Fibroblast of lung (primary cell): ENCODE measurements at regions not wholly inside any gene's neighbourhood (a gene's known extent, or its start where the extent isn't known, plus 50 kb on each side); places are given as distances from the start of the nearest gene placed in this dataset.

Experiments used
- DNase-seq, 2 donors: peaks; one replicate each; pipeline versions ENCODE4 v3.0.0 to v3.0.0-alpha.2; 2010; ENCODE audit warnings: low read depth in 2 of 2
- H2AFZ ChIP-seq: 2 replicates; pipeline ENCODE4 v1.5.1; 2012; ENCODE audit warnings: low read length, control low read depth, inconsistent platforms
- H3K27ac ChIP-seq: 2 replicates; pipeline ENCODE4 v1.5.1; 2011; ENCODE audit warnings: low read length, control low read depth; ENCODE audit not compliant: insufficient read depth
- H3K27me3 ChIP-seq: 2 replicates; pipeline ENCODE4 v1.5.1; 2011; ENCODE audit warnings: mild to moderate bottlenecking, low read length; ENCODE audit not compliant: control insufficient read depth, insufficient read depth
- H3K36me3 ChIP-seq: 2 replicates; pipeline ENCODE4 v1.5.1; 2011; ENCODE audit warnings: low read length; ENCODE audit not compliant: control insufficient read depth, insufficient read depth
- H3K4me1 ChIP-seq: 2 replicates; pipeline ENCODE4 v1.5.1; 2011; ENCODE audit warnings: low read length; ENCODE audit not compliant: control insufficient read depth, insufficient read depth; ENCODE audit errors: extremely low read depth
- H3K4me2 ChIP-seq: 2 replicates; pipeline ENCODE4 v1.5.1; 2011; ENCODE audit warnings: low read length, control low read depth; ENCODE audit not compliant: insufficient read depth; ENCODE audit errors: extremely low read depth
- H3K4me3 ChIP-seq, 4 experiments: fragments of 200-600 bp in 1 of 4; sonication (generic) in 1 of 4; replicated peaks in 1 of 4; 2 replicates each; pipeline ENCODE4 v1.5.1; 2011 to 2016; ENCODE audit warnings: low read length in 4 of 4, low read depth in 3 of 4, mild to moderate bottlenecking in 3 of 4, control low read depth in 2 of 4, inconsistent platforms in 1 of 4, mixed read lengths in 1 of 4; ENCODE audit not compliant: insufficient read depth in 1 of 4; ENCODE audit errors: control extremely low read depth in 1 of 4
- H3K79me2 ChIP-seq: 2 replicates; pipeline ENCODE4 v1.5.1; 2012; ENCODE audit warnings: mild to moderate bottlenecking, low read length, inconsistent platforms; ENCODE audit not compliant: control insufficient read depth, insufficient read depth
- H3K9ac ChIP-seq: 2 replicates; pipeline ENCODE4 v1.5.1; 2011; ENCODE audit warnings: mild to moderate bottlenecking, low read length, control low read depth; ENCODE audit not compliant: insufficient read depth
- H3K9me3 ChIP-seq: 2 replicates; pipeline ENCODE4 v1.5.1; 2012; ENCODE audit warnings: low read depth, low read length; ENCODE audit not compliant: control insufficient read depth, insufficient read depth
- H4K20me1 ChIP-seq: 2 replicates; pipeline ENCODE4 v1.5.1; 2011; ENCODE audit warnings: low read length; ENCODE audit not compliant: control insufficient read depth, insufficient read depth; ENCODE audit errors: extremely low read depth
- EZH2 ChIP-seq: IDR thresholded peaks from 2 replicates; pipeline ENCODE4 v1.5.1; 2012; ENCODE audit warnings: low read length, control low read depth, mild to moderate bottlenecking; ENCODE audit errors: missing control alignments
- TF ChIP-seq, protein P1 (sequence below), 2 donors: IDR thresholded peaks in 1 of 2; conservative IDR thresholded peaks in 1 of 2; 1 replicate in 1 of 2; 2 replicates in 1 of 2; pipeline ENCODE4 v1.5.1; 2011 to 2012; ENCODE audit warnings: low read length in 2 of 2, control low read depth in 1 of 2, inconsistent platforms in 1 of 2, low read depth in 1 of 2, mild to moderate bottlenecking in 1 of 2

DNA sequence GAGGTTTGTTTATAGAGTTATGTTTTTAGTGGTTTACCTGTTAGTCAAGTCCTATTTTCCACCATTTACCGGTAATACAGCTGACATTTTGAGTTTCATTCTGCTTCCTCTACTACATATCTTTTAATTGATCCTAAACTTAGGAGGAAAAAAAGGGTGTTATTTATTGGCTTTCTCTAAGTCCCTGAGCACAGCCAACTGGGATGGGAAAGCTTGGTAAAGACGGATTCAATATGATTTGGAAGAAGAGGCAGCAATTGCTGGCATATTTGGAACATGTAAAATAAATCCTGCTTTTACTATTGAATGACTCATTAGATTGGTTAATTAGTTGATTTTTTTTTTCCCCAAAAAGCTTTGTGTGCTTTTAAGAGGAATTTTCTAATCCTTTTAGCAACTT, 475.7 kb downstream of the PRKD1 start:
- no peak overlapping the region for H3K9ac ChIP-seq
- H3K27me3 ChIP-seq = no peaks in the 10 kb centered on the region
- H3K27ac ChIP-seq = no peak overlapping the region
- TF ChIP-seq EZH2 = no peak
- TF ChIP-seq, protein P1, sequence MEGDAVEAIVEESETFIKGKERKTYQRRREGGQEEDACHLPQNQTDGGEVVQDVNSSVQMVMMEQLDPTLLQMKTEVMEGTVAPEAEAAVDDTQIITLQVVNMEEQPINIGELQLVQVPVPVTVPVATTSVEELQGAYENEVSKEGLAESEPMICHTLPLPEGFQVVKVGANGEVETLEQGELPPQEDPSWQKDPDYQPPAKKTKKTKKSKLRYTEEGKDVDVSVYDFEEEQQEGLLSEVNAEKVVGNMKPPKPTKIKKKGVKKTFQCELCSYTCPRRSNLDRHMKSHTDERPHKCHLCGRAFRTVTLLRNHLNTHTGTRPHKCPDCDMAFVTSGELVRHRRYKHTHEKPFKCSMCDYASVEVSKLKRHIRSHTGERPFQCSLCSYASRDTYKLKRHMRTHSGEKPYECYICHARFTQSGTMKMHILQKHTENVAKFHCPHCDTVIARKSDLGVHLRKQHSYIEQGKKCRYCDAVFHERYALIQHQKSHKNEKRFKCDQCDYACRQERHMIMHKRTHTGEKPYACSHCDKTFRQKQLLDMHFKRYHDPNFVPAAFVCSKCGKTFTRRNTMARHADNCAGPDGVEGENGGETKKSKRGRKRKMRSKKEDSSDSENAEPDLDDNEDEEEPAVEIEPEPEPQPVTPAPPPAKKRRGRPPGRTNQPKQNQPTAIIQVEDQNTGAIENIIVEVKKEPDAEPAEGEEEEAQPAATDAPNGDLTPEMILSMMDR (conservative IDR thresholded peaks at IDR 0.05 in 1 of 2, IDR thresholded peaks at IDR 0.05 in 1 of 2; ENCODE audit: low read depth in 1 of 2, low read length in 2 of 2) = no peak
- no peak overlapping the region for H3K4me3 ChIP-seq
- H3K36me3 ChIP-seq = no peaks in the 10 kb centered on the region
- no peaks in the 10 kb centered on the region for H3K9me3 ChIP-seq
- no peak for DNase-seq
- no peaks in the 10 kb centered on the region for H4K20me1 ChIP-seq
- no peak overlapping the region for H3K4me2 ChIP-seq
- no peaks in the 10 kb centered on the region for H3K4me1 ChIP-seq
- H2AFZ ChIP-seq = no peak overlapping the region
- no peaks in the 10 kb centered on the region for H3K79me2 ChIP-seq

- DNase-seq = no peak
- H3K4me1 ChIP-seq = no peaks in the 10 kb centered on the region
Observed at GRCh38 chr14:29453045-29453444, 474.6 kb downstream of the PRKD1 start.

GRCh38 chr14:29454026-29454693, 473.5 kb downstream of the PRKD1 start:
- H3K4me3 ChIP-seq = no peak overlapping the region
- DNase-seq = no peak
- no peak overlapping the region for H3K9ac ChIP-seq
- no peak overlapping the region for H2AFZ ChIP-seq
- no peaks in the 10 kb centered on the region for H3K9me3 ChIP-seq
- H3K4me2 ChIP-seq = no peak overlapping the region
- H3K27ac ChIP-seq = no peak overlapping the region
- no peaks in the 10 kb centered on the region for H3K27me3 ChIP-seq
- TF ChIP-seq EZH2 = no peak
- TF ChIP-seq, protein P1 (conservative IDR thresholded peaks at IDR 0.05 in 1 of 2, IDR thresholded peaks at IDR 0.05 in 1 of 2; ENCODE audit: low read depth in 1 of 2, low read length in 2 of 2) = no peak
- no peaks in the 10 kb centered on the region for H3K36me3 ChIP-seq
- H3K79me2 ChIP-seq = no peaks in the 10 kb centered on the region
- no peaks in the 10 kb centered on the region for H4K20me1 ChIP-seq
- H3K4me1 ChIP-seq = no peaks in the 10 kb centered on the region

More at GRCh38 chr14:29453045-29453444, 474.6 kb downstream of the PRKD1 start:
- Histone ChIP-seq H3K9me3 (no peaks in the 10 kb centered on the region), H2AFZ (no peak overlapping the region), H3K27ac (no peak overlapping the region), H3K27me3 (no peaks in the 10 kb centered on the region), H3K4me2 (no peak overlapping the region), H3K79me2 (no peaks in the 10 kb centered on the region), H3K36me3 (no peaks in the 10 kb centered on the region), H4K20me1 (no peaks in the 10 kb centered on the region), H3K4me3 (no peak overlapping the region), H3K9ac (no peak overlapping the region)
- TF ChIP-seq EZH2 = no peak
- TF ChIP-seq, protein P1 (conservative IDR thresholded peaks at IDR 0.05 in 1 of 2, IDR thresholded peaks at IDR 0.05 in 1 of 2; ENCODE audit: low read depth in 1 of 2, low read length in 2 of 2) = no peak
